ENCODE measurements at regions not wholly inside any gene's neighbourhood (a gene's known extent, or its start where the extent isn't known, plus 50 kb on each side); places are given as distances from the start of the nearest gene placed in this dataset.

DNA sequence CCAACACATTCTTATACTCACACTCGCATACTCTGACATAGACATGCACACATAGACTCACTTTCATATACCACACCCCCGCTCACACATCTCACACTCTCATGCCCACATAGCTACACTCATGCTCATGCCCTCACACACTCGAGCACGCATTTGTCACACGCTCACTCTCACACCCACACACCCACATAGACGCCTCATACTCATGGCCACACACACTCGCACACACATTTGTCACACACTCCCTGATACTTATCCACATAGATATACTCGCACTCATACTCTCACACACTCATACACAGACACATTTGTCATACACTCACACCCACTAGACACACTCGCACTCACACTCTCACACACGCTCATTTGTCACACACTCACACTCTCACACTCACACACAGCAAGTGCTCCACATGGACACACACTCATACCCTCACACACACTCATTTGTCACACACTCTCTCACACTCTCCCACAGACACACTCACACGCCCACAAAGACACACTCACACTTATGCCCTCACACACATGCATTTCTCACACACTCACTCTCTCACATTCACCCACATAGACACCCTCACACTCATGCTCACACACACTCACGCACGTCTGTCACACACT is 50.9 kb downstream of the TNP1 start:
- H3K27ac ChIP-seq (ENCODE audit: low read length), result no peak overlapping the region
- no peaks in the 10 kb centered on the region for H4K20me1 ChIP-seq (ENCODE audit: insufficient read depth, low read length)
- no peaks in the 10 kb centered on the region for H3K9me3 ChIP-seq (ENCODE audit: insufficient read depth, low read length, severe bottlenecking)
- H2AFZ ChIP-seq (ENCODE audit: low read depth, low read length), result no peak overlapping the region
- H3K36me3 ChIP-seq (ENCODE audit: insufficient read depth, low read length), result no peaks in the 10 kb centered on the region
- no peaks in the 10 kb centered on the region for H3K79me2 ChIP-seq (ENCODE audit: insufficient read depth, low read length)
- TF ChIP-seq EZH2 (IDR thresholded peaks at IDR 0.05; ENCODE audit: borderline replicate concordance, low read depth, low read length, severe bottlenecking), result no peak
- TF ChIP-seq, protein P1, sequence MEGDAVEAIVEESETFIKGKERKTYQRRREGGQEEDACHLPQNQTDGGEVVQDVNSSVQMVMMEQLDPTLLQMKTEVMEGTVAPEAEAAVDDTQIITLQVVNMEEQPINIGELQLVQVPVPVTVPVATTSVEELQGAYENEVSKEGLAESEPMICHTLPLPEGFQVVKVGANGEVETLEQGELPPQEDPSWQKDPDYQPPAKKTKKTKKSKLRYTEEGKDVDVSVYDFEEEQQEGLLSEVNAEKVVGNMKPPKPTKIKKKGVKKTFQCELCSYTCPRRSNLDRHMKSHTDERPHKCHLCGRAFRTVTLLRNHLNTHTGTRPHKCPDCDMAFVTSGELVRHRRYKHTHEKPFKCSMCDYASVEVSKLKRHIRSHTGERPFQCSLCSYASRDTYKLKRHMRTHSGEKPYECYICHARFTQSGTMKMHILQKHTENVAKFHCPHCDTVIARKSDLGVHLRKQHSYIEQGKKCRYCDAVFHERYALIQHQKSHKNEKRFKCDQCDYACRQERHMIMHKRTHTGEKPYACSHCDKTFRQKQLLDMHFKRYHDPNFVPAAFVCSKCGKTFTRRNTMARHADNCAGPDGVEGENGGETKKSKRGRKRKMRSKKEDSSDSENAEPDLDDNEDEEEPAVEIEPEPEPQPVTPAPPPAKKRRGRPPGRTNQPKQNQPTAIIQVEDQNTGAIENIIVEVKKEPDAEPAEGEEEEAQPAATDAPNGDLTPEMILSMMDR (IDR thresholded peaks at IDR 0.05; ENCODE audit: borderline replicate concordance, extremely low read depth, low read length, poor library complexity, severe bottlenecking), result no peak
- H3K4me1 ChIP-seq (ENCODE audit: insufficient read depth, low read length), result no peaks in the 10 kb centered on the region
- no peak for ATAC-seq (ENCODE audit: insufficient read depth, low read depth)
- no peak overlapping the region for H3K4me2 ChIP-seq (ENCODE audit: insufficient read depth, low read length)
- no peak for DNase-seq
- no peak overlapping the region for H3K4me3 ChIP-seq (ENCODE audit: low read depth in 1 of 2, low read length in 2 of 2)
- no peaks in the 10 kb centered on the region for H3K27me3 ChIP-seq (ENCODE audit: insufficient read depth, low read length, poor library complexity)
- H3K9ac ChIP-seq (ENCODE audit: low read depth, low read length), result no peak overlapping the region

DNA sequence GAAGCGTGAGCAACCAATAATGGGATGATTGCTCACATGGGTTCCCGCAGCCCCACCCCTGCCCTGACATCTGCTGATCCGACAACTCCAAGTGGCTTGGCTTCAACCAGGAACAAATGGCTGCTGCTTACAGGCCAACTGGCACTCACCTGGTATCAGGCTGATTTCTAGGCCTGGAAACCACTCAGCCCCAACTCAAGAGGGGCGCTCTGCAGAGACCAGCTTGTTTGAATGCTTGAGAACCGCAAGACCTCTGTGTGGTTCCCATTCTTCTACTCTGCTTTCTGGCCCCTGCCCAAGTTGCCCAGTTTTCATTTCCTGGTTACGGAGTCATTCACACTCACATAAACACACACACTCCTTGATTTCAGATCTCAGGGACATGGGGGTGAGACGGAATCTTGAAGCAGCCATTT is 52.0 kb downstream of the TNP1 start:
- no peaks in the 10 kb centered on the region for H3K79me2 ChIP-seq (ENCODE audit: insufficient read depth, low read length)
- H3K4me2 ChIP-seq (ENCODE audit: insufficient read depth, low read length), result no peak overlapping the region
- H3K9me3 ChIP-seq (ENCODE audit: insufficient read depth, low read length, severe bottlenecking), result no peaks in the 10 kb centered on the region
- no peaks in the 10 kb centered on the region for H3K4me1 ChIP-seq (ENCODE audit: insufficient read depth, low read length)
- TF ChIP-seq, protein P1 (IDR thresholded peaks at IDR 0.05; ENCODE audit: borderline replicate concordance, extremely low read depth, low read length, poor library complexity, severe bottlenecking), result no peak
- TF ChIP-seq EZH2 (IDR thresholded peaks at IDR 0.05; ENCODE audit: borderline replicate concordance, low read depth, low read length, severe bottlenecking), result no peak
- no peak overlapping the region for H3K4me3 ChIP-seq (ENCODE audit: low read depth in 1 of 2, low read length in 2 of 2)
- peaks cover under 1% of the 10 kb centered on the region for H3K27me3 ChIP-seq (ENCODE audit: insufficient read depth, low read length, poor library complexity)
- H3K27ac ChIP-seq (ENCODE audit: low read length), result no peak overlapping the region
- no peak overlapping the region for H2AFZ ChIP-seq (ENCODE audit: low read depth, low read length)
- DNase-seq (no peak), ATAC-seq (ENCODE audit: insufficient read depth, low read depth) (no peak)
- H4K20me1 ChIP-seq (ENCODE audit: insufficient read depth, low read length), result no peaks in the 10 kb centered on the region
- H3K36me3 ChIP-seq (ENCODE audit: insufficient read depth, low read length), result no peaks in the 10 kb centered on the region
- no peak overlapping the region for H3K9ac ChIP-seq (ENCODE audit: low read depth, low read length)

DNA sequence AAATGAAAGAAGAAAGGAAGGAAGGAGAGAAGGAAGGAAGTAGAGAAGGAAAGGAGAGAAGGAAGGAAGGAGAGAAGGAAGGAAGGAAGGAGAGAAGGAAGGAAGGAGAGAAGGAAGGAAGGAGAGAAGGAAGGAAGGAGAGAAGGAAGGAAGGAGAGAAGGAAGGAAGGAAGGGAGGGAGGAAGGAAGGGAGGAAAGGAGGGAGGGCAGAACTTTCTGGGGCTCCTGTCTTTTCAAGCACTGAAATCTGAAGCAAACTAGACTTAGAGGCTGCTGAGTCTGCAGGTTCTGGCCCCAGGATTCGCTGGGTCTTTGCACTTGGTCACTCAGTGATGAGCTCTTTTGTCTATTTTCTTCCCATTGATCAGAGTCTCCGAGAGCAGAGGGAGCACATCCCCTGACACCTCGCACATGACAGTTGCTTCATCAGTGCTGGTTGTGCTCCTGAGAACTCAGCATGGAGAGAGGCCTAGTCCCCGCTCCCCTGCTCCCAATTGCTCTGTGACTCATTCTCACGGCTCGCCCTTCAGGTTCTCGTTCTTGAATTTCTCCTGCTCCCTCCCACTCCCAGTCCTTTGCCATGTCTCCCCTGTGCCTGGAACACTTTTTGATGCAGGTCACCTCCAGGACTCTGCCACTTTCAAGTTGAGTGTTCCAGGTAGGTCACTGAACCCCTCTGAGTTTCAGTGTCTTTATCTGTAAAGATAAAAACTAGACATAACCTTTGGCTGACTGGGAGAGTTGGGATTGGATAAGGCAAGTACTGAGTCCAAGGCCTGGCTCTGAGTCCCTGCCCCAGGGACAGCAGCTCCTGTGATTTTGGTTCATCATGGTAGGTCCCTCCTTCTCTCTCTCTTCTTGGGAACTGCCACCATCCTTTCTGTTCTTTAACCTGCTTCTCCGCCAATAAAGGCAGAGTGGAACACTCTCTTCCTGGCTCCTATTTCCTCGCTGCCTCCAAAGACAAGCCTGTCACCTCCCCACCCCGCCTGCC is 55.2 kb downstream of the TNP1 start:
- no peak for DNase-seq
- Histone ChIP-seq H3K79me2 (ENCODE audit: insufficient read depth, low read length) (no peaks in the 10 kb centered on the region), H3K27me3 (ENCODE audit: insufficient read depth, low read length, poor library complexity) (peaks cover 7% of the 10 kb centered on the region), H3K4me3 (ENCODE audit: low read depth in 1 of 2, low read length in 2 of 2) (no peak overlapping the region), H3K9me3 (ENCODE audit: insufficient read depth, low read length, severe bottlenecking) (no peaks in the 10 kb centered on the region), H3K36me3 (ENCODE audit: insufficient read depth, low read length) (no peaks in the 10 kb centered on the region), H4K20me1 (ENCODE audit: insufficient read depth, low read length) (no peaks in the 10 kb centered on the region), H2AFZ (ENCODE audit: low read depth, low read length) (no peak overlapping the region), H3K4me2 (ENCODE audit: insufficient read depth, low read length) (no peak overlapping the region), H3K27ac (ENCODE audit: low read length) (no peak overlapping the region), H3K4me1 (ENCODE audit: insufficient read depth, low read length) (no peaks in the 10 kb centered on the region), H3K9ac (ENCODE audit: low read depth, low read length) (no peak overlapping the region)
- ATAC-seq (ENCODE audit: insufficient read depth, low read depth), result no peak
- TF ChIP-seq EZH2 (IDR thresholded peaks at IDR 0.05; ENCODE audit: borderline replicate concordance, low read depth, low read length, severe bottlenecking), result no peak
- TF ChIP-seq, protein P1 (IDR thresholded peaks at IDR 0.05; ENCODE audit: borderline replicate concordance, extremely low read depth, low read length, poor library complexity, severe bottlenecking), result no peak
